ENCODE measurements at regions not wholly inside any gene's neighbourhood (a gene's known extent, or its start where the extent isn't known, plus 50 kb on each side); places are given as distances from the start of the nearest gene placed in this dataset.

DNA sequence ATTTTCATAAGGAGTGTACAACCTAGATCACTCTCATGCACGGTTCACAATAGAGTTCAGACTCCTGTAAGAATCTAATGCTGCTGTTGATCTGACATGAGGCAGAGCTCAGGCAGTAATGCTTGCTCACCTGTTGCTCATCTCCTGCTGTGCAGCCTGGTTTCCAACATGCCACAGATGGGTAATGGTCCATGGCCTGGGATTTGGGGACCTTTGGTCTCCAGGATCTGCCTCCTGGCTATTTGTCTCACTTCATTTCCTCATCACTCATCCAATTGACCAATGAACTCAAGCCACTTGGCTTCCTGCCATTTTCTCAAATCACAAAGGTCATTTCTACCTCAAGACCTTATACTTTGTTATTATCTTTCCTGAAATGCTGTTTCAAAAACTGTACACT lies 786.1 kb downstream of the ANKRD7 start:
- TF ChIP-seq, protein P1, sequence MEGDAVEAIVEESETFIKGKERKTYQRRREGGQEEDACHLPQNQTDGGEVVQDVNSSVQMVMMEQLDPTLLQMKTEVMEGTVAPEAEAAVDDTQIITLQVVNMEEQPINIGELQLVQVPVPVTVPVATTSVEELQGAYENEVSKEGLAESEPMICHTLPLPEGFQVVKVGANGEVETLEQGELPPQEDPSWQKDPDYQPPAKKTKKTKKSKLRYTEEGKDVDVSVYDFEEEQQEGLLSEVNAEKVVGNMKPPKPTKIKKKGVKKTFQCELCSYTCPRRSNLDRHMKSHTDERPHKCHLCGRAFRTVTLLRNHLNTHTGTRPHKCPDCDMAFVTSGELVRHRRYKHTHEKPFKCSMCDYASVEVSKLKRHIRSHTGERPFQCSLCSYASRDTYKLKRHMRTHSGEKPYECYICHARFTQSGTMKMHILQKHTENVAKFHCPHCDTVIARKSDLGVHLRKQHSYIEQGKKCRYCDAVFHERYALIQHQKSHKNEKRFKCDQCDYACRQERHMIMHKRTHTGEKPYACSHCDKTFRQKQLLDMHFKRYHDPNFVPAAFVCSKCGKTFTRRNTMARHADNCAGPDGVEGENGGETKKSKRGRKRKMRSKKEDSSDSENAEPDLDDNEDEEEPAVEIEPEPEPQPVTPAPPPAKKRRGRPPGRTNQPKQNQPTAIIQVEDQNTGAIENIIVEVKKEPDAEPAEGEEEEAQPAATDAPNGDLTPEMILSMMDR (conservative IDR thresholded peaks at IDR 0.05; ENCODE audit: low read depth, low read length): no peak
- no peak for TF ChIP-seq EZH2 (IDR thresholded peaks at IDR 0.05; ENCODE audit: borderline replicate concordance, low read depth, low read length, poor library complexity, severe bottlenecking)

Data from A673 (cell line).